ENCODE measurements at regions not wholly inside any gene's neighbourhood (a gene's known extent, or its start where the extent isn't known, plus 50 kb on each side); places are given as distances from the start of the nearest gene placed in this dataset.

- H3K27me3 ChIP-seq (replicated peaks; ENCODE audit: insufficient read depth) = no peaks in the 10 kb centered on the region
- H3K27ac ChIP-seq = no peak overlapping the region
- intact Hi-C loops (cut with DNase I) = no loop called here
- no peak for DNase-seq (ENCODE audit: low spot score)
- TF ChIP-seq POLR2AphosphoS5 (IDR thresholded peaks at IDR 0.05) (no peak), POLR2A (IDR thresholded peaks at IDR 0.05) (no peak)
- TF ChIP-seq, protein P1, sequence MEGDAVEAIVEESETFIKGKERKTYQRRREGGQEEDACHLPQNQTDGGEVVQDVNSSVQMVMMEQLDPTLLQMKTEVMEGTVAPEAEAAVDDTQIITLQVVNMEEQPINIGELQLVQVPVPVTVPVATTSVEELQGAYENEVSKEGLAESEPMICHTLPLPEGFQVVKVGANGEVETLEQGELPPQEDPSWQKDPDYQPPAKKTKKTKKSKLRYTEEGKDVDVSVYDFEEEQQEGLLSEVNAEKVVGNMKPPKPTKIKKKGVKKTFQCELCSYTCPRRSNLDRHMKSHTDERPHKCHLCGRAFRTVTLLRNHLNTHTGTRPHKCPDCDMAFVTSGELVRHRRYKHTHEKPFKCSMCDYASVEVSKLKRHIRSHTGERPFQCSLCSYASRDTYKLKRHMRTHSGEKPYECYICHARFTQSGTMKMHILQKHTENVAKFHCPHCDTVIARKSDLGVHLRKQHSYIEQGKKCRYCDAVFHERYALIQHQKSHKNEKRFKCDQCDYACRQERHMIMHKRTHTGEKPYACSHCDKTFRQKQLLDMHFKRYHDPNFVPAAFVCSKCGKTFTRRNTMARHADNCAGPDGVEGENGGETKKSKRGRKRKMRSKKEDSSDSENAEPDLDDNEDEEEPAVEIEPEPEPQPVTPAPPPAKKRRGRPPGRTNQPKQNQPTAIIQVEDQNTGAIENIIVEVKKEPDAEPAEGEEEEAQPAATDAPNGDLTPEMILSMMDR (IDR thresholded peaks at IDR 0.05) = no peak
- no peaks in the 10 kb centered on the region for H3K4me1 ChIP-seq (replicated peaks)
- H3K9me3 ChIP-seq = no peaks in the 10 kb centered on the region
- H3K4me3 ChIP-seq = no peak overlapping the region
- H3K36me3 ChIP-seq = no peaks in the 10 kb centered on the region
Measured at GRCh38 chr5:110345623-110346022, 380.8 kb downstream of the TMEM232 start.

DNA sequence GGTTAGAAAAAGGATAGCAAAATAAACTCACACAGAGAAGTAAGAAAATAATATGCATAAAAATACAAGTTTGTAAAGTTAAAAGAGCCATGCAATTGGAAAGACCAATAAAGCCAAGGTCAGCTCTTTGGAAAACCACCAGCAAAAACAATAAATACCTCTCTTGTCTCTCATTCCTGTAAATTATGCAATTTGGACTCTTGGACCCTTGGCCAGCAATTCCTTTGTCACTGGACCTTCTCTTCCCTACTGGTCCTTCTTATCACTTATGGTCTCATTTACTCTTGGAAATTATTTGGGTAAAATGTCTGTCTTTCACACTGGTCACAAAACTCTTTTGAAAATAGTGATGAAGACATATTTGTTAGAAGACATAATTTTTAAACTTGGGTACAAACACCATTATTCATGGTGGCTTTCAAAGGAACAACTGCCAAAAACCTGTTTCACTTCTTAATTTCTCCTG lies 379.5 kb downstream of the TMEM232 start:
- no peaks in the 10 kb centered on the region for H3K4me1 ChIP-seq (replicated peaks)
- H3K4me3 ChIP-seq = no peak overlapping the region
- H3K27me3 ChIP-seq (replicated peaks; ENCODE audit: insufficient read depth) = no peaks in the 10 kb centered on the region
- H3K27ac ChIP-seq = no peak overlapping the region
- TF ChIP-seq, protein P1 (IDR thresholded peaks at IDR 0.05) = no peak
- no peak for TF ChIP-seq POLR2AphosphoS5 (IDR thresholded peaks at IDR 0.05)
- TF ChIP-seq POLR2A (IDR thresholded peaks at IDR 0.05) = no peak
- no peaks in the 10 kb centered on the region for H3K36me3 ChIP-seq
- intact Hi-C loops (cut with DNase I) = no loop called here
- DNase-seq (ENCODE audit: low spot score) = no peak
- H3K9me3 ChIP-seq = no peaks in the 10 kb centered on the region

GRCh38 chr5:110347781-110348180 lies 378.7 kb downstream of the TMEM232 start:
- intact Hi-C loops (cut with DNase I) = no loop called here
- TF ChIP-seq, protein P1 (IDR thresholded peaks at IDR 0.05) = no peak
- TF ChIP-seq POLR2AphosphoS5 (IDR thresholded peaks at IDR 0.05) (no peak), POLR2A (IDR thresholded peaks at IDR 0.05) (no peak)

DNA sequence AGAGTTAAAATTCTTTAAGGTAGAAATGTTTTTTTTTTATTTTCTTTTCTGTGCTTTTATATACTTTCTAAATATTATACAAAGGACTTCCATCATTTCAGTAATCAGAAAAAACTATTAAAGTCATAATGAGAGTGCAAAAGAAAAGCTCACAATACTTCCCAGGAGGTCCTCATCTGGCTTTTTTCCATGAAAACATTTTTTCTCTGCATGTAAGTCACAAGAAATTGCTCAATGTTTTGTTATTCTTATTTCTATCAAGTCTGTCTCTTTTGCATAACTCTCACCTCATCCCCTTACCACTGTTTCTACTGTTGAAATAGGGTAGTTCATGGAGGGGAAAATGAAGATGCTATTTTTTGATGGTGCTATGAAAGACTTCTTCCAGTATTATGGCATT lies 375.0 kb downstream of the TMEM232 start:
- no peaks in the 10 kb centered on the region for H3K36me3 ChIP-seq
- no peaks in the 10 kb centered on the region for H3K4me1 ChIP-seq (replicated peaks)
- no peak for DNase-seq (ENCODE audit: low spot score)
- no peak overlapping the region for H3K27ac ChIP-seq
- TF ChIP-seq POLR2A (IDR thresholded peaks at IDR 0.05) (no peak), POLR2AphosphoS5 (IDR thresholded peaks at IDR 0.05) (no peak)
- TF ChIP-seq, protein P1 (IDR thresholded peaks at IDR 0.05) = no peak
- H3K9me3 ChIP-seq = no peaks in the 10 kb centered on the region
- no peak overlapping the region for H3K4me3 ChIP-seq
- intact Hi-C loops (cut with DNase I) = no loop called here
- no peaks in the 10 kb centered on the region for H3K27me3 ChIP-seq (replicated peaks; ENCODE audit: insufficient read depth)

More at GRCh38 chr5:110347781-110348180, 378.7 kb downstream of the TMEM232 start:
- no peaks in the 10 kb centered on the region for H3K9me3 ChIP-seq
- no peak overlapping the region for H3K4me3 ChIP-seq
- no peaks in the 10 kb centered on the region for H3K27me3 ChIP-seq (replicated peaks; ENCODE audit: insufficient read depth)
- H3K36me3 ChIP-seq = no peaks in the 10 kb centered on the region
- H3K4me1 ChIP-seq (replicated peaks) = no peaks in the 10 kb centered on the region
- no peak overlapping the region for H3K27ac ChIP-seq
- no peak for DNase-seq (ENCODE audit: low spot score)

- intact Hi-C loops (cut with DNase I) = no loop called here
- Histone ChIP-seq H3K27me3 (replicated peaks; ENCODE audit: insufficient read depth) (no peaks in the 10 kb centered on the region), H3K4me1 (replicated peaks) (no peaks in the 10 kb centered on the region), H3K4me3 (no peak overlapping the region), H3K9me3 (no peaks in the 10 kb centered on the region), H3K27ac (no peak overlapping the region), H3K36me3 (no peaks in the 10 kb centered on the region)
- no peak for TF ChIP-seq POLR2A (IDR thresholded peaks at IDR 0.05)
- TF ChIP-seq, protein P1 (IDR thresholded peaks at IDR 0.05) = no peak
- TF ChIP-seq POLR2AphosphoS5 (IDR thresholded peaks at IDR 0.05) = no peak
- no peak for DNase-seq (ENCODE audit: low spot score)
- 43% methylated on average over 3 of the region's 3 CpGs for WGBS
Measured at GRCh38 chr5:110354311-110354710, 372.2 kb downstream of the TMEM232 start.
